Nephron progenitor cell (in vitro differentiated cells): ENCODE measurements at regions not wholly inside any gene's neighbourhood (a gene's known extent, or its start where the extent isn't known, plus 50 kb on each side); places are given as distances from the start of the nearest gene placed in this dataset.
"Not testable (repeated sequence)": the region's sequence is repeated elsewhere in the genome, so short reads cannot be mapped to it uniquely, and the experiment has no call there.

Source experiments
- DNase-seq: peaks from one replicate; pipeline ENCODE4 v3.0.0; 2021
- H3K27ac Mint-ChIP-seq: 2 replicates; pipeline ENCODE4 v1.8.0; 2021; ENCODE audit warnings: mild to moderate bottlenecking, moderate library complexity, mixed read lengths
- H3K27me3 Mint-ChIP-seq: 2 replicates; pipeline ENCODE4 v1.8.0; 2021; ENCODE audit warnings: mild to moderate bottlenecking, low read depth, mixed read lengths; ENCODE audit not compliant: poor library complexity
- H3K36me3 Mint-ChIP-seq: 2 replicates; pipeline ENCODE4 v1.8.0; 2021; ENCODE audit warnings: low read depth, mixed read lengths
- H3K4me1 Mint-ChIP-seq: 2 replicates; pipeline ENCODE4 v1.8.0; 2021; ENCODE audit warnings: mixed read lengths
- H3K4me3 Mint-ChIP-seq: 2 replicates; pipeline ENCODE4 v1.8.0; 2021; ENCODE audit warnings: mild to moderate bottlenecking, moderate library complexity, mixed read lengths
- H3K9me3 Mint-ChIP-seq: 2 replicates; pipeline ENCODE4 v1.8.0; 2021; ENCODE audit warnings: mild to moderate bottlenecking, moderate library complexity, mixed read lengths
- TF ChIP-seq, protein P1 (sequence below): fragments of 200-600 bp; sonication (generic); IDR thresholded peaks from 2 replicates; pipeline ENCODE4 v1.5.0; 2021; ENCODE audit warnings: antibody characterized with exemption

GRCh38 chr7:79774150-79774549, 320.7 kb upstream of the MAGI2 start:
- DNase-seq = no peak
- Mint-ChIP-seq H3K36me3 (no peaks in the 10 kb centered on the region), H3K27ac (no peak overlapping the region), H3K9me3 (no peaks in the 10 kb centered on the region), H3K4me1 (no peaks in the 10 kb centered on the region), H3K27me3 (no peaks in the 10 kb centered on the region), H3K4me3 (no peak overlapping the region)
- TF ChIP-seq, protein P1, sequence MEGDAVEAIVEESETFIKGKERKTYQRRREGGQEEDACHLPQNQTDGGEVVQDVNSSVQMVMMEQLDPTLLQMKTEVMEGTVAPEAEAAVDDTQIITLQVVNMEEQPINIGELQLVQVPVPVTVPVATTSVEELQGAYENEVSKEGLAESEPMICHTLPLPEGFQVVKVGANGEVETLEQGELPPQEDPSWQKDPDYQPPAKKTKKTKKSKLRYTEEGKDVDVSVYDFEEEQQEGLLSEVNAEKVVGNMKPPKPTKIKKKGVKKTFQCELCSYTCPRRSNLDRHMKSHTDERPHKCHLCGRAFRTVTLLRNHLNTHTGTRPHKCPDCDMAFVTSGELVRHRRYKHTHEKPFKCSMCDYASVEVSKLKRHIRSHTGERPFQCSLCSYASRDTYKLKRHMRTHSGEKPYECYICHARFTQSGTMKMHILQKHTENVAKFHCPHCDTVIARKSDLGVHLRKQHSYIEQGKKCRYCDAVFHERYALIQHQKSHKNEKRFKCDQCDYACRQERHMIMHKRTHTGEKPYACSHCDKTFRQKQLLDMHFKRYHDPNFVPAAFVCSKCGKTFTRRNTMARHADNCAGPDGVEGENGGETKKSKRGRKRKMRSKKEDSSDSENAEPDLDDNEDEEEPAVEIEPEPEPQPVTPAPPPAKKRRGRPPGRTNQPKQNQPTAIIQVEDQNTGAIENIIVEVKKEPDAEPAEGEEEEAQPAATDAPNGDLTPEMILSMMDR = no peak

- TF ChIP-seq, protein P1 = no peak
- H3K4me3 Mint-ChIP-seq = no peak overlapping the region
- H3K27ac Mint-ChIP-seq = no peak overlapping the region
- no peaks in the 10 kb centered on the region for H3K36me3 Mint-ChIP-seq
- no peak for DNase-seq
- H3K9me3 Mint-ChIP-seq = peaks cover 4% of the 10 kb centered on the region
- no peaks in the 10 kb centered on the region for H3K4me1 Mint-ChIP-seq
- H3K27me3 Mint-ChIP-seq = no peaks in the 10 kb centered on the region
These were observed 317.5 kb upstream of the MAGI2 start for GRCh38 chr7:79770970-79771369.

DNA sequence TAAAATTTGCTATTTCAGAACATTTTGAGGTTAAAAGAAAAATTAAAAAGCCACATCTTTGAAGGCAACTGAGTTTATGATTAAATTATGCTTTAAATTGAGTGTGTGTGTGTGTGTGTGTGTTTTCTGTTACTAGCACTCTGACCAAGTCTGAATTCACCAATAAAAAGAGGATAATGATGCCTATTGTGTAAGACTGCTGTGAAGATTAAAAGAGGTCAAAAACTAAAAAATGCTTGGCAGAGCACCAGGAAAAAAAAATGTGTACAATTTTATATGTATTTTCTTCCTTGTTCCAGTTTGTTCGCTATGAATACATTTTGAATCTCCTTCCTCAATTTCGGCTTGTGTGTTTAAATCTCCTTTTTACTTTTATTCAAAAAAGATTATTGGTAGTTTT, 316.6 kb upstream of the MAGI2 start:
- no peak overlapping the region for H3K4me3 Mint-ChIP-seq
- TF ChIP-seq, protein P1 = no peak
- no peak for DNase-seq
- H3K27ac Mint-ChIP-seq = no peak overlapping the region
- no peaks in the 10 kb centered on the region for H3K4me1 Mint-ChIP-seq
- no peaks in the 10 kb centered on the region for H3K27me3 Mint-ChIP-seq
- no peaks in the 10 kb centered on the region for H3K36me3 Mint-ChIP-seq
- peaks cover 4% of the 10 kb centered on the region for H3K9me3 Mint-ChIP-seq

GRCh38 chr7:79767876-79768560, 314.6 kb upstream of the MAGI2 start:
- H3K4me1 Mint-ChIP-seq = not testable (repeated sequence)

GRCh38 chr7:79767192-79767591, 313.7 kb upstream of the MAGI2 start:
- H3K27me3 Mint-ChIP-seq, H3K4me1 Mint-ChIP-seq, H3K9me3 Mint-ChIP-seq, DNase-seq, H3K4me3 Mint-ChIP-seq, H3K36me3 Mint-ChIP-seq: not testable (repeated sequence)
- peak overlapping the region; percentile 51 for H3K27ac Mint-ChIP-seq

More at GRCh38 chr7:79767876-79768560, 314.6 kb upstream of the MAGI2 start:
- not testable (repeated sequence) for H3K27me3 Mint-ChIP-seq, H3K4me3 Mint-ChIP-seq, DNase-seq, H3K9me3 Mint-ChIP-seq, H3K27ac Mint-ChIP-seq, H3K36me3 Mint-ChIP-seq

DNA sequence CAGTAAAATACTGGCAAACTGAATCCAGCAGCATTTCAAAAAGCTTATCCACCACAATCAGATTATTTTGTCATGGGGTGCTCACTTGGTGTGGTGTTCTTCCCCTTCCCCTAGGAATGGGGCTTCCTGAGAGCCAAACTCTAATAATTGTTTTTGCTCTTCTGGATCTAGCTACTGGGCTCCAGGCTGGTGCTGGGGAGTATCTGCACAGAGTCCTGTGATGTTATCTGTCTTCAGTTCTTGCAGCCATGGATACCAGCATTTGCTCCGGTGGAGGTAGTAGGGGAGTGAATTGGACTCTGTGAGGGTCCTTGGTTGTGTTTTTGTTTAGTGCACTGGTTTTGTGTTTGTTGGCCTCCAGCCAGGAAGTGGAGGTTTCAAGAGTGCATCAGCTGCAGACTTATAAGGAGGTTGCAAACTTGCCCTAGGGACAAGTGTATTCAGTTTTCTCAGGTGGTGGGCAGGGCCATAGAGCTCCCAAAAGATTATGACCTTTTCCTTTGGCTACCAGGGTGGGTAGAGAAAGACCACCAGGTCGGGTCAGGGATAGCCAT, 308.5 kb upstream of the MAGI2 start:
- TF ChIP-seq, protein P1 = no peak
- H3K27ac Mint-ChIP-seq = no peak overlapping the region
- no peak overlapping the region for H3K4me3 Mint-ChIP-seq
- no peaks in the 10 kb centered on the region for H3K27me3 Mint-ChIP-seq
- DNase-seq = no peak
- H3K36me3 Mint-ChIP-seq = no peaks in the 10 kb centered on the region
- H3K9me3 Mint-ChIP-seq = peaks cover 5% of the 10 kb centered on the region
- H3K4me1 Mint-ChIP-seq = no peaks in the 10 kb centered on the region

DNA sequence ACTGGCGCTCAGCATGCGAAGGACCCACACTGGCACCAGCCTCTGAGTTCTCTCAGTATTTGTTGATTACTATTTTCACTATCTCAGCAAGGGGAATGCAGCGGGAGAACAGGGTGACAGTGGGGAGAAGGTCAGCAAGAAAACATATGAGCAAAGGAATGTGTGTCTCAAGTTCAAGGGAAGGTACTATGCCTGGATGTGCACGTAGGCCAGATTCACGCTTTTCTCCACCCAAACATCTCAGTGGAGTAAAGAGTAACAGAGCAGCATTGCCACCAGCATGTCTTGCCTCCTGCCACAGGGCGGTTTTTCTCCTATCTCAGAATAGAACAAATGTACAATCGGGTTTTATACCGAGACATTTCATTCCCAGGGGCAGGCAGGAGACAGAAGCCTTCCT, 297.5 kb upstream of the MAGI2 start:
- H3K27ac Mint-ChIP-seq, H3K4me1 Mint-ChIP-seq, H3K4me3 Mint-ChIP-seq, H3K36me3 Mint-ChIP-seq, H3K27me3 Mint-ChIP-seq, H3K9me3 Mint-ChIP-seq, DNase-seq: not testable (repeated sequence)
